ENCODE measurements at regions not wholly inside any gene's neighbourhood (a gene's known extent, or its start where the extent isn't known, plus 50 kb on each side); places are given as distances from the start of the nearest gene placed in this dataset.
A peak's percentile ranks its signal among the peaks of the same experiment; 100 is the strongest.

- no peak for ATAC-seq
- TF ChIP-seq ZC3H10 (CRISPR knock-in tag; IDR thresholded peaks at IDR 0.05) (no peak), PATZ1 (CRISPR knock-in tag; IDR thresholded peaks at IDR 0.05; ENCODE audit: borderline replicate concordance) (no peak), ISL1 (CRISPR knock-in tag; IDR thresholded peaks at IDR 0.05) (peak; percentile 43; the same call in 1 of the 2 replicates)
These were observed 120.5 kb upstream of the BTBD3 start for GRCh38 chr20:11797156-11797555.

- TF ChIP-seq CSDC2 (CRISPR knock-in tag; IDR thresholded peaks at IDR 0.05) (no peak), BACH2 (CRISPR knock-in tag; IDR thresholded peaks at IDR 0.05; ENCODE audit: borderline replicate concordance) (no peak), ZNF70 (CRISPR knock-in tag; IDR thresholded peaks at IDR 0.05) (no peak), RARB (CRISPR knock-in tag; IDR thresholded peaks at IDR 0.05) (no peak), PATZ1 (CRISPR knock-in tag; IDR thresholded peaks at IDR 0.05; ENCODE audit: borderline replicate concordance) (no peak), ZNF8 (CRISPR knock-in tag; IDR thresholded peaks at IDR 0.05) (no peak), ARNTL (CRISPR knock-in tag; IDR thresholded peaks at IDR 0.05; ENCODE audit: borderline replicate concordance, low read depth) (no peak), ISL1 (CRISPR knock-in tag; IDR thresholded peaks at IDR 0.05) (no peak), ZFP30 (CRISPR knock-in tag; IDR thresholded peaks at IDR 0.05) (no peak), SNAI2 (CRISPR knock-in tag; IDR thresholded peaks at IDR 0.05) (no peak), CREB5 (CRISPR knock-in tag; IDR thresholded peaks at IDR 0.05; ENCODE audit: low read depth) (no peak), POU6F1 (CRISPR knock-in tag; IDR thresholded peaks at IDR 0.05; ENCODE audit: borderline replicate concordance, low read depth) (no peak), TCF4 (CRISPR knock-in tag; IDR thresholded peaks at IDR 0.05; ENCODE audit: borderline replicate concordance) (no peak), ZFP3 (CRISPR knock-in tag; IDR thresholded peaks at IDR 0.05) (no peak), TSHZ2 (CRISPR knock-in tag; IDR thresholded peaks at IDR 0.05) (no peak), CSRNP3 (CRISPR knock-in tag; IDR thresholded peaks at IDR 0.05) (no peak)
- ATAC-seq = no peak
These were observed 118.4 kb upstream of the BTBD3 start for GRCh38 chr20:11799281-11799684.
